ENCODE measurements at regions not wholly inside any gene's neighbourhood (a gene's known extent, or its start where the extent isn't known, plus 50 kb on each side); places are given as distances from the start of the nearest gene placed in this dataset.

- no peak overlapping the region for H3K4me3 ChIP-seq (ENCODE audit: low read depth, low read length, poor library complexity, severe bottlenecking)
- BruUV-seq (replicated peaks), result no TSS peak
- no peaks in the 10 kb centered on the region for H3K9me2 ChIP-seq (ENCODE audit: insufficient read depth, low read length)
- no peaks in the 10 kb centered on the region for H3K79me2 ChIP-seq (ENCODE audit: insufficient read depth, low read depth, low read length)
- intact Hi-C loops (cut with micrococcal nuclease; ENCODE audit: unreplicated experiment), result no loop called here
- no peaks in the 10 kb centered on the region for H3K9me3 ChIP-seq (ENCODE audit: low read length)
- DNase-seq (ENCODE audit: low spot score), result no peak
- H3K4me2 ChIP-seq (ENCODE audit: low read length), result no peak overlapping the region
- no peaks in the 10 kb centered on the region for H3K4me1 ChIP-seq (ENCODE audit: insufficient read depth, low read length, poor library complexity, severe bottlenecking)
- H2AFZ ChIP-seq (ENCODE audit: low read length), result no peak overlapping the region
- no peak for TF ChIP-seq EZH2phosphoT487 (IDR thresholded peaks at IDR 0.05; ENCODE audit: borderline replicate concordance, low read depth, low read length)
- TF ChIP-seq, protein P1, sequence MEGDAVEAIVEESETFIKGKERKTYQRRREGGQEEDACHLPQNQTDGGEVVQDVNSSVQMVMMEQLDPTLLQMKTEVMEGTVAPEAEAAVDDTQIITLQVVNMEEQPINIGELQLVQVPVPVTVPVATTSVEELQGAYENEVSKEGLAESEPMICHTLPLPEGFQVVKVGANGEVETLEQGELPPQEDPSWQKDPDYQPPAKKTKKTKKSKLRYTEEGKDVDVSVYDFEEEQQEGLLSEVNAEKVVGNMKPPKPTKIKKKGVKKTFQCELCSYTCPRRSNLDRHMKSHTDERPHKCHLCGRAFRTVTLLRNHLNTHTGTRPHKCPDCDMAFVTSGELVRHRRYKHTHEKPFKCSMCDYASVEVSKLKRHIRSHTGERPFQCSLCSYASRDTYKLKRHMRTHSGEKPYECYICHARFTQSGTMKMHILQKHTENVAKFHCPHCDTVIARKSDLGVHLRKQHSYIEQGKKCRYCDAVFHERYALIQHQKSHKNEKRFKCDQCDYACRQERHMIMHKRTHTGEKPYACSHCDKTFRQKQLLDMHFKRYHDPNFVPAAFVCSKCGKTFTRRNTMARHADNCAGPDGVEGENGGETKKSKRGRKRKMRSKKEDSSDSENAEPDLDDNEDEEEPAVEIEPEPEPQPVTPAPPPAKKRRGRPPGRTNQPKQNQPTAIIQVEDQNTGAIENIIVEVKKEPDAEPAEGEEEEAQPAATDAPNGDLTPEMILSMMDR (conservative IDR thresholded peaks at IDR 0.05; ENCODE audit: low read length), result no peak
- no peaks in the 10 kb centered on the region for H4K20me1 ChIP-seq (ENCODE audit: insufficient read depth, low read length)
- H3K27ac ChIP-seq (ENCODE audit: low read depth, low read length, poor library complexity, severe bottlenecking), result no peak overlapping the region
- ChIA-PET POLR2A (no interaction called here), CTCF (ENCODE audit: unreplicated experiment) (no interaction called here)
- H3K36me3 ChIP-seq (ENCODE audit: insufficient read depth, low read length), result no peaks in the 10 kb centered on the region
Observed at GRCh38 chr16:86709103-86709502, 130.8 kb downstream of the FOXL1 start.

GRCh38 chr16:86709902-86710601, 131.7 kb downstream of the FOXL1 start:
- Histone ChIP-seq H4K20me1 (ENCODE audit: insufficient read depth, low read length) (no peaks in the 10 kb centered on the region), H3K4me3 (ENCODE audit: low read depth, low read length, poor library complexity, severe bottlenecking) (no peak overlapping the region), H2AFZ (ENCODE audit: low read length) (no peak overlapping the region), H3K27ac (ENCODE audit: low read depth, low read length, poor library complexity, severe bottlenecking) (no peak overlapping the region), H3K79me2 (ENCODE audit: insufficient read depth, low read depth, low read length) (no peaks in the 10 kb centered on the region), H3K36me3 (ENCODE audit: insufficient read depth, low read length) (no peaks in the 10 kb centered on the region), H3K9me2 (ENCODE audit: insufficient read depth, low read length) (no peaks in the 10 kb centered on the region), H3K4me2 (ENCODE audit: low read length) (no peak overlapping the region), H3K9me3 (ENCODE audit: low read length) (no peaks in the 10 kb centered on the region), H3K4me1 (ENCODE audit: insufficient read depth, low read length, poor library complexity, severe bottlenecking) (no peaks in the 10 kb centered on the region)
- TF ChIP-seq EZH2phosphoT487 (IDR thresholded peaks at IDR 0.05; ENCODE audit: borderline replicate concordance, low read depth, low read length), result no peak
- TF ChIP-seq, protein P1 (conservative IDR thresholded peaks at IDR 0.05; ENCODE audit: low read length), result no peak
- ChIA-PET POLR2A (no interaction called here), CTCF (ENCODE audit: unreplicated experiment) (no interaction called here)
- no TSS peak for BruUV-seq (replicated peaks)
- intact Hi-C loops (cut with micrococcal nuclease; ENCODE audit: unreplicated experiment), result no loop called here
- no peak for DNase-seq (ENCODE audit: low spot score)

GRCh38 chr16:86710602-86710950, 132.2 kb downstream of the FOXL1 start:
- no TSS peak for BruUV-seq (replicated peaks)
- H3K36me3 ChIP-seq (ENCODE audit: insufficient read depth, low read length), result no peaks in the 10 kb centered on the region
- H4K20me1 ChIP-seq (ENCODE audit: insufficient read depth, low read length), result no peaks in the 10 kb centered on the region
- POLR2A ChIA-PET, result no interaction called here
- intact Hi-C loops (cut with micrococcal nuclease; ENCODE audit: unreplicated experiment), result no loop called here
- no peak for DNase-seq (ENCODE audit: low spot score)
- no peaks in the 10 kb centered on the region for H3K79me2 ChIP-seq (ENCODE audit: insufficient read depth, low read depth, low read length)
- no peak overlapping the region for H3K27ac ChIP-seq (ENCODE audit: low read depth, low read length, poor library complexity, severe bottlenecking)
- H3K9me3 ChIP-seq (ENCODE audit: low read length), result no peaks in the 10 kb centered on the region
- CTCF ChIA-PET (ENCODE audit: unreplicated experiment), result no interaction called here
- H3K9me2 ChIP-seq (ENCODE audit: insufficient read depth, low read length), result no peaks in the 10 kb centered on the region
- H3K4me2 ChIP-seq (ENCODE audit: low read length), result no peak overlapping the region
- H2AFZ ChIP-seq (ENCODE audit: low read length), result no peak overlapping the region
- TF ChIP-seq EZH2phosphoT487 (IDR thresholded peaks at IDR 0.05; ENCODE audit: borderline replicate concordance, low read depth, low read length), result no peak
- TF ChIP-seq, protein P1 (conservative IDR thresholded peaks at IDR 0.05; ENCODE audit: low read length), result no peak
- H3K4me3 ChIP-seq (ENCODE audit: low read depth, low read length, poor library complexity, severe bottlenecking), result no peak overlapping the region
- no peaks in the 10 kb centered on the region for H3K4me1 ChIP-seq (ENCODE audit: insufficient read depth, low read length, poor library complexity, severe bottlenecking)

Data from OCI-LY7 (cell line).